Sigmoid colon (tissue), 4 donors: ENCODE measurements at regions not wholly inside any gene's neighbourhood (a gene's known extent, or its start where the extent isn't known, plus 50 kb on each side); places are given as distances from the start of the nearest gene placed in this dataset.

Source experiments
- EP300 ChIP-seq, 4 donors: sonication (generic); formaldehyde crosslinking; IDR thresholded peaks; one replicate each; pipeline ENCODE4 v1.6.1; 2017; ENCODE audit warnings: antibody characterized with exemption in 4 of 4
- POLR2A ChIP-seq, 2 donors: fragments of 450-650 bp; IDR thresholded peaks; one replicate each; pipeline ENCODE4 v1.6.1; 2016; ENCODE audit warnings: antibody characterized with exemption in 2 of 2, mild to moderate bottlenecking in 2 of 2, moderate library complexity in 2 of 2
- POLR2AphosphoS5 ChIP-seq, 4 donors: sonication (generic); formaldehyde crosslinking; IDR thresholded peaks; one replicate each; pipeline ENCODE4 v1.6.1; 2017; ENCODE audit warnings: antibody characterized with exemption in 4 of 4
- TF ChIP-seq, protein P1 (sequence below), 4 experiments: fragments of 450-650 bp in 3 of 4; fragments of 200-600 bp in 1 of 4; IDR thresholded peaks; one replicate each; pipeline ENCODE4 v1.5.1; 2016 to 2019; ENCODE audit warnings: antibody characterized with exemption in 4 of 4, mild to moderate bottlenecking in 3 of 4, moderate library complexity in 2 of 4

DNA sequence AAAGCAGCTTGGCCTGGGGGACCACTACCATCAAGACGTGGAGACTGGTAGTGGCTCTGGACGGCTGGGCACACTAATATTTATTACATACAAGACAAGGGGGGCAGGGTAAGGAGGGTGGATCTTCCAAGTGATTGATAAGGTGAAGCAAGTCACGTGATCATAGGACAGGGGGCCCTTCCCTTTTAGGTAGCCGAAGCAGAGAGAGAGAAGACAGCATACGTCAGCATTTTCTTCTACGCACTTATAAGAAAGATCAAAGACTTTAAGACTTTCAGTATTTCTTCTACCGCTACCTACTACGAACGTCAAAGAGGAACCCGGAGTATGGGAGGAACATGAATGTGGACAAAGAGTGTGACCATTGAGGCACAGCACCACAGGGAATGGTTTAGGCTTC, 307.9 kb downstream of the RPIA start:
- TF ChIP-seq, protein P1, sequence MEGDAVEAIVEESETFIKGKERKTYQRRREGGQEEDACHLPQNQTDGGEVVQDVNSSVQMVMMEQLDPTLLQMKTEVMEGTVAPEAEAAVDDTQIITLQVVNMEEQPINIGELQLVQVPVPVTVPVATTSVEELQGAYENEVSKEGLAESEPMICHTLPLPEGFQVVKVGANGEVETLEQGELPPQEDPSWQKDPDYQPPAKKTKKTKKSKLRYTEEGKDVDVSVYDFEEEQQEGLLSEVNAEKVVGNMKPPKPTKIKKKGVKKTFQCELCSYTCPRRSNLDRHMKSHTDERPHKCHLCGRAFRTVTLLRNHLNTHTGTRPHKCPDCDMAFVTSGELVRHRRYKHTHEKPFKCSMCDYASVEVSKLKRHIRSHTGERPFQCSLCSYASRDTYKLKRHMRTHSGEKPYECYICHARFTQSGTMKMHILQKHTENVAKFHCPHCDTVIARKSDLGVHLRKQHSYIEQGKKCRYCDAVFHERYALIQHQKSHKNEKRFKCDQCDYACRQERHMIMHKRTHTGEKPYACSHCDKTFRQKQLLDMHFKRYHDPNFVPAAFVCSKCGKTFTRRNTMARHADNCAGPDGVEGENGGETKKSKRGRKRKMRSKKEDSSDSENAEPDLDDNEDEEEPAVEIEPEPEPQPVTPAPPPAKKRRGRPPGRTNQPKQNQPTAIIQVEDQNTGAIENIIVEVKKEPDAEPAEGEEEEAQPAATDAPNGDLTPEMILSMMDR (IDR thresholded peaks at IDR 0.05) = no peak
- no peak for TF ChIP-seq POLR2AphosphoS5 (IDR thresholded peaks at IDR 0.05)
- no peak for TF ChIP-seq EP300 (IDR thresholded peaks at IDR 0.05)
- no peak for TF ChIP-seq POLR2A (IDR thresholded peaks at IDR 0.05)
